Neural cell (in vitro differentiated cells): ENCODE measurements at regions not wholly inside any gene's neighbourhood (a gene's known extent, or its start where the extent isn't known, plus 50 kb on each side); places are given as distances from the start of the nearest gene placed in this dataset.

Source experiments
- H2AFZ ChIP-seq: fragments of 200-600, 300-800 bp; sonication (generic), shearing (Covaris generic); 2 replicates; pipeline ENCODE4 v1.6.0; 2014; ENCODE audit warnings: low read depth, mild to moderate bottlenecking, antibody characterized with exemption, low read length, moderate library complexity
- H3F3A ChIP-seq: fragments of 200-600 bp; shearing (Covaris generic); 2 replicates; pipeline ENCODE4 v1.6.1; 2016; ENCODE audit warnings: mild to moderate bottlenecking, moderate library complexity, mixed read lengths, antibody characterized with exemption, low read length; ENCODE audit not compliant: insufficient read depth, poor library complexity, severe bottlenecking
- H3K27ac ChIP-seq: fragments of 200-600, 300-800 bp; sonication (generic), shearing (Covaris generic); 2 replicates; pipeline ENCODE4 v1.5.1; 2014; ENCODE audit warnings: mild to moderate bottlenecking, low read length, moderate library complexity
- H3K27me3 ChIP-seq: fragments of 300-800, 200-600 bp; sonication (generic), shearing (Covaris generic); 2 replicates; pipeline ENCODE4 v1.6.0; 2014; ENCODE audit warnings: mild to moderate bottlenecking, low read depth, low read length, moderate library complexity; ENCODE audit not compliant: insufficient read depth
- H3K36me3 ChIP-seq: fragments of 300-800, 200-600 bp; sonication (generic), shearing (Covaris generic); 2 replicates; pipeline ENCODE4 v1.5.1; 2014; ENCODE audit warnings: mild to moderate bottlenecking, antibody characterized with exemption, low read length, moderate library complexity; ENCODE audit not compliant: insufficient read depth
- H3K4me2 ChIP-seq: fragments of 300-800, 200-600 bp; sonication (generic), shearing (Covaris generic); 2 replicates; pipeline ENCODE4 v1.6.0; 2014; ENCODE audit warnings: mild to moderate bottlenecking, low read length
- H3K4me3 ChIP-seq: fragments of 300-800, 200-600 bp; sonication (generic), shearing (Covaris generic); 2 replicates; pipeline ENCODE4 v1.5.1; 2014; ENCODE audit warnings: mild to moderate bottlenecking, low read length, moderate library complexity
- H3K79me2 ChIP-seq: fragments of 200-600 bp; shearing (Covaris generic); replicated peaks from 2 replicates; pipeline ENCODE4 v1.6.0; 2014; ENCODE audit warnings: mild to moderate bottlenecking, low read length, moderate library complexity; ENCODE audit not compliant: insufficient read depth
- H3K9ac ChIP-seq: fragments of 300-800, 200-600 bp; sonication (generic), shearing (Covaris generic); 2 replicates; pipeline ENCODE4 v1.6.1; 2016; ENCODE audit warnings: mild to moderate bottlenecking, low read length, mixed read lengths
- H3K9me2 ChIP-seq: fragments of 200-600 bp; shearing (Covaris generic); 2 replicates; pipeline ENCODE4 v1.6.1; 2016; ENCODE audit warnings: mild to moderate bottlenecking, low read length, mixed read lengths; ENCODE audit not compliant: insufficient read depth
- H3K9me3 ChIP-seq: fragments of 200-600, 300-800 bp; sonication (generic), shearing (Covaris generic); 2 replicates; pipeline ENCODE4 v1.6.1; 2016; ENCODE audit warnings: mild to moderate bottlenecking, mixed run types, low read length, moderate library complexity, mixed read lengths
- H4K20me1 ChIP-seq: fragments of 200-600 bp; shearing (Covaris generic); 2 replicates; pipeline ENCODE4 v1.6.1; 2016; ENCODE audit warnings: mild to moderate bottlenecking, mixed run types; ENCODE audit not compliant: insufficient read depth
- CTCF ChIP-seq: fragments of 450-650 bp; IDR thresholded peaks from 2 replicates; pipeline ENCODE4 v1.5.1; 2014; ENCODE audit warnings: antibody characterized with exemption, mild to moderate bottlenecking, moderate library complexity; ENCODE audit not compliant: poor library complexity, severe bottlenecking
- EP300 ChIP-seq: fragments of 450-650 bp; conservative IDR thresholded peaks from 2 replicates; pipeline ENCODE4 v1.6.1; 2014; ENCODE audit warnings: antibody characterized with exemption, mild to moderate bottlenecking, moderate library complexity; ENCODE audit not compliant: poor library complexity, severe bottlenecking
- EZH2 ChIP-seq: fragments of 200-600, 300-800 bp; shearing (Covaris generic), sonication (generic); IDR thresholded peaks from 2 replicates; pipeline ENCODE4 v1.6.1; 2014; ENCODE audit warnings: antibody characterized with exemption, low read length, borderline replicate concordance, mild to moderate bottlenecking; ENCODE audit not compliant: insufficient read depth, poor library complexity, severe bottlenecking
- MXI1 ChIP-seq: fragments of 450-650 bp; conservative IDR thresholded peaks from 2 replicates; pipeline ENCODE4 v1.6.1; 2014; ENCODE audit warnings: antibody characterized with exemption, mild to moderate bottlenecking; ENCODE audit not compliant: poor library complexity, severe bottlenecking
- POLR2AphosphoS5 ChIP-seq: IDR thresholded peaks from 2 replicates; pipeline ENCODE4 v1.6.1; 2012
- RAD21 ChIP-seq: fragments of 450-650 bp; conservative IDR thresholded peaks from 2 replicates; pipeline ENCODE4 v1.6.1; 2014; ENCODE audit warnings: antibody characterized with exemption, mild to moderate bottlenecking, moderate library complexity
- SMC3 ChIP-seq: fragments of 450-650 bp; conservative IDR thresholded peaks from 2 replicates; pipeline ENCODE4 v1.6.1; 2014; ENCODE audit warnings: antibody characterized with exemption, mild to moderate bottlenecking, moderate library complexity; ENCODE audit not compliant: poor library complexity
- TAF1 ChIP-seq: IDR thresholded peaks from 2 replicates; pipeline ENCODE4 v1.6.1; 2012; ENCODE audit warnings: low read depth
- TF ChIP-seq, protein P1 (sequence below): IDR thresholded peaks from 2 replicates; pipeline ENCODE4 v1.6.1; 2012; ENCODE audit warnings: borderline replicate concordance

- H3K4me2 ChIP-seq = no peak overlapping the region
- TF ChIP-seq, protein P1, sequence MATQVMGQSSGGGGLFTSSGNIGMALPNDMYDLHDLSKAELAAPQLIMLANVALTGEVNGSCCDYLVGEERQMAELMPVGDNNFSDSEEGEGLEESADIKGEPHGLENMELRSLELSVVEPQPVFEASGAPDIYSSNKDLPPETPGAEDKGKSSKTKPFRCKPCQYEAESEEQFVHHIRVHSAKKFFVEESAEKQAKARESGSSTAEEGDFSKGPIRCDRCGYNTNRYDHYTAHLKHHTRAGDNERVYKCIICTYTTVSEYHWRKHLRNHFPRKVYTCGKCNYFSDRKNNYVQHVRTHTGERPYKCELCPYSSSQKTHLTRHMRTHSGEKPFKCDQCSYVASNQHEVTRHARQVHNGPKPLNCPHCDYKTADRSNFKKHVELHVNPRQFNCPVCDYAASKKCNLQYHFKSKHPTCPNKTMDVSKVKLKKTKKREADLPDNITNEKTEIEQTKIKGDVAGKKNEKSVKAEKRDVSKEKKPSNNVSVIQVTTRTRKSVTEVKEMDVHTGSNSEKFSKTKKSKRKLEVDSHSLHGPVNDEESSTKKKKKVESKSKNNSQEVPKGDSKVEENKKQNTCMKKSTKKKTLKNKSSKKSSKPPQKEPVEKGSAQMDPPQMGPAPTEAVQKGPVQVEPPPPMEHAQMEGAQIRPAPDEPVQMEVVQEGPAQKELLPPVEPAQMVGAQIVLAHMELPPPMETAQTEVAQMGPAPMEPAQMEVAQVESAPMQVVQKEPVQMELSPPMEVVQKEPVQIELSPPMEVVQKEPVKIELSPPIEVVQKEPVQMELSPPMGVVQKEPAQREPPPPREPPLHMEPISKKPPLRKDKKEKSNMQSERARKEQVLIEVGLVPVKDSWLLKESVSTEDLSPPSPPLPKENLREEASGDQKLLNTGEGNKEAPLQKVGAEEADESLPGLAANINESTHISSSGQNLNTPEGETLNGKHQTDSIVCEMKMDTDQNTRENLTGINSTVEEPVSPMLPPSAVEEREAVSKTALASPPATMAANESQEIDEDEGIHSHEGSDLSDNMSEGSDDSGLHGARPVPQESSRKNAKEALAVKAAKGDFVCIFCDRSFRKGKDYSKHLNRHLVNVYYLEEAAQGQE = no peak
- no peak for TF ChIP-seq TAF1
- TF ChIP-seq RAD21 = no peak
- no peaks in the 10 kb centered on the region for H3K79me2 ChIP-seq
- H3K9me3 ChIP-seq = no peaks in the 10 kb centered on the region
- H3K27me3 ChIP-seq = no peaks in the 10 kb centered on the region
- H2AFZ ChIP-seq = no peak overlapping the region
- H3K27ac ChIP-seq = no peak overlapping the region
- H3K36me3 ChIP-seq = no peaks in the 10 kb centered on the region
- H3K9ac ChIP-seq = no peak overlapping the region
- no peaks in the 10 kb centered on the region for H3F3A ChIP-seq
- H4K20me1 ChIP-seq = no peaks in the 10 kb centered on the region
- H3K4me3 ChIP-seq = no peak overlapping the region
- H3K9me2 ChIP-seq = no peaks in the 10 kb centered on the region
Observed at GRCh38 chr6:81997090-81997926, 244.8 kb upstream of the TENT5A start.

DNA sequence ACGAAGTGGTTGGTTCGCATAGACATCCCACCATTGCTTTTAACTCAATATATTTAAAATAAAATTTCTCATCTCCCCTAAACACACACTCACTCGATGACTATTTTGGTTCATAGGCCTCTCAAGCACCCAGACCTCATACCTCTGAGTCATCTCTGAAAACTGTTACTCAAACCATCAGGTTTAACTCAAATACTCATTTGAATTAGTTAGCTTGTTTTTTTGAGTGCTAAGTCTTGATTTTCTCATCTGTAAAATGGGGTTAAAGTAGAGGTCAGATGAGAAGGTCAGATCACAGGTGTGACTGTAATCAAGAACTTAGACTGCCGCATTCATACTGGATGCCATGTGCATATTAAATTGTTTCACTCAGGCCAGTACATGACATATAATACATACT lies 243.9 kb upstream of the TENT5A start:
- no peak for TF ChIP-seq RAD21
- Histone ChIP-seq H3K79me2 (no peaks in the 10 kb centered on the region), H3K4me2 (no peak overlapping the region), H3K9ac (no peak overlapping the region), H3K9me3 (no peaks in the 10 kb centered on the region), H3K36me3 (no peaks in the 10 kb centered on the region), H3K9me2 (no peaks in the 10 kb centered on the region), H4K20me1 (no peaks in the 10 kb centered on the region), H3K27me3 (no peaks in the 10 kb centered on the region), H3K4me3 (no peak overlapping the region), H3K27ac (no peak overlapping the region), H3F3A (no peaks in the 10 kb centered on the region), H2AFZ (no peak overlapping the region)

GRCh38 chr6:81995548-81996289 lies 243.2 kb upstream of the TENT5A start:
- no peaks in the 10 kb centered on the region for H3K9me3 ChIP-seq
- no peak for TF ChIP-seq TAF1
- TF ChIP-seq SMC3 = no peak
- TF ChIP-seq EZH2 = no peak
- no peak for TF ChIP-seq CTCF
- TF ChIP-seq EP300 = no peak
- TF ChIP-seq, protein P1 = no peak
- TF ChIP-seq MXI1 = no peak
- TF ChIP-seq RAD21 = no peak
- no peak for TF ChIP-seq POLR2AphosphoS5
- H2AFZ ChIP-seq = no peak overlapping the region
- no peak overlapping the region for H3K9ac ChIP-seq
- no peaks in the 10 kb centered on the region for H3K36me3 ChIP-seq
- no peaks in the 10 kb centered on the region for H3F3A ChIP-seq
- H3K4me3 ChIP-seq = no peak overlapping the region
- H3K27me3 ChIP-seq = no peaks in the 10 kb centered on the region
- no peaks in the 10 kb centered on the region for H3K9me2 ChIP-seq
- H3K79me2 ChIP-seq = no peaks in the 10 kb centered on the region
- no peak overlapping the region for H3K4me2 ChIP-seq
- no peaks in the 10 kb centered on the region for H4K20me1 ChIP-seq
- H3K27ac ChIP-seq = no peak overlapping the region
